Choroid plexus epithelial cell (primary cell): ENCODE measurements at regions not wholly inside any gene's neighbourhood (a gene's known extent, or its start where the extent isn't known, plus 50 kb on each side); places are given as distances from the start of the nearest gene placed in this dataset.
"Not testable (repeated sequence)": the region's sequence is repeated elsewhere in the genome, so short reads cannot be mapped to it uniquely, and the experiment has no call there.

ENCODE experiments used
- DNase-seq: peaks from one replicate; pipeline ENCODE4 v3.0.0-alpha.2; 2010; ENCODE audit warnings: low read depth
- H3K4me3 ChIP-seq: 2 replicates; pipeline ENCODE4 v1.5.1; 2011; ENCODE audit warnings: low read depth, mild to moderate bottlenecking, control low read depth, low read length, moderate library complexity
- TF ChIP-seq, protein P1 (sequence below): conservative IDR thresholded peaks from 2 replicates; pipeline ENCODE4 v1.5.1; 2011; ENCODE audit warnings: low read depth, mild to moderate bottlenecking, control low read depth, inconsistent platforms, low read length, moderate library complexity

DNA sequence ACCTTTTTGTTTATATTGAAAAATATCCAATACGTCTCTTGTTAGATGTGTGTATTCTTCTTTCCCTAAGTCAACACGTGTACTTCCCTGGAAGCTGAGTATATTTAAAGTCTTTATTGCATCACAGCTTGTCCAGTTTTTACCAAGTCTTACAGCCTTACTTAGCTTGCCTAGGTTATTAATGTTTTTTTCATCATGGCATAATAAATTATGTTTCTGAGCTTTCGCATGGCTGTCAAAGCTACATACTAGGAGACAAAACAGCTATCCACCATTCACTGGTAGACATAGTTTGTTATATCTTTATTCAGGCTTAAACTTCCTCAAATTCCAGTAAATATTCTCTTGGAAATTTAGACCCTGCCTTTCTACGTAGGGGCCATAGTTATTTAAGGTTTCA is 224.2 kb downstream of the BCHE start:
- no peak for DNase-seq
- TF ChIP-seq, protein P1, sequence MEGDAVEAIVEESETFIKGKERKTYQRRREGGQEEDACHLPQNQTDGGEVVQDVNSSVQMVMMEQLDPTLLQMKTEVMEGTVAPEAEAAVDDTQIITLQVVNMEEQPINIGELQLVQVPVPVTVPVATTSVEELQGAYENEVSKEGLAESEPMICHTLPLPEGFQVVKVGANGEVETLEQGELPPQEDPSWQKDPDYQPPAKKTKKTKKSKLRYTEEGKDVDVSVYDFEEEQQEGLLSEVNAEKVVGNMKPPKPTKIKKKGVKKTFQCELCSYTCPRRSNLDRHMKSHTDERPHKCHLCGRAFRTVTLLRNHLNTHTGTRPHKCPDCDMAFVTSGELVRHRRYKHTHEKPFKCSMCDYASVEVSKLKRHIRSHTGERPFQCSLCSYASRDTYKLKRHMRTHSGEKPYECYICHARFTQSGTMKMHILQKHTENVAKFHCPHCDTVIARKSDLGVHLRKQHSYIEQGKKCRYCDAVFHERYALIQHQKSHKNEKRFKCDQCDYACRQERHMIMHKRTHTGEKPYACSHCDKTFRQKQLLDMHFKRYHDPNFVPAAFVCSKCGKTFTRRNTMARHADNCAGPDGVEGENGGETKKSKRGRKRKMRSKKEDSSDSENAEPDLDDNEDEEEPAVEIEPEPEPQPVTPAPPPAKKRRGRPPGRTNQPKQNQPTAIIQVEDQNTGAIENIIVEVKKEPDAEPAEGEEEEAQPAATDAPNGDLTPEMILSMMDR: no peak
- no peak overlapping the region for H3K4me3 ChIP-seq

DNA sequence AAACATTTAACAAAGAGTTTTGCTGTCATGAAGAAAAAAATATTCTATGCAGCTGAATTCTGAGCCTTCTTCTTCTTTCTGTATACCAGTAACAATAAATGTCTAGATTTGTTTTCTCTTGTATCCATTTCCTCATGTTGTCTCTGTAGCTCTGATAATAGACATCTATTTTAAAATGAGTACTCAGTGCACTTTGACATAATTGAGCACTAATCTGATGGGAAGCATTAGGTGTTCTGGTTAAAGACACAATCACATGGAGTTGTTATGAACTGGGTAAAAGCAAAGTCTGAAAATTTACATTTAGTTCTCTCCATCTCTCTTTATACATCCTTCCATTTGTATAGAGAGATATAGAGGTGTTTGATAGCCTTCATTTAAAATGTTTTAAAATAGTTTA is 230.0 kb downstream of the BCHE start:
- no peak for DNase-seq
- TF ChIP-seq, protein P1: no peak
- no peak overlapping the region for H3K4me3 ChIP-seq

DNA sequence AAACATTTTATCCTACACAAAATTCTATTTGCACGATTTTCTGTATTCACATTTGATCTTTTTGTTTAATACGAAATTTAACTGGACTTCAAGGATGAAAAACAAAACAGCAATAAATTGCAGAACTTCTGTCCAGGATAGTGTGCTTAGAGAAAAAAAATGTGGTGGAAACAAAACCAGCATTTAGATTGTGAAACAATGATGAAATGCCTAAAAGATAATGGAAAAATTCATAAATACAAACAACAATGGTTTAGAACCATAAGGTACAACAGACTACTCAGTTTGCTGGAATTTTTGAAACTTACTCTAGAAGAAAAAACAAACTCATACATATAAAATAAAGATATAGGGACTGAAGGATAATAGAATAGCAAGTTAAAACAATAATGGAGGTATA is 234.0 kb downstream of the BCHE start:
- DNase-seq: no peak
- H3K4me3 ChIP-seq: no peak overlapping the region
- TF ChIP-seq, protein P1: no peak

DNA sequence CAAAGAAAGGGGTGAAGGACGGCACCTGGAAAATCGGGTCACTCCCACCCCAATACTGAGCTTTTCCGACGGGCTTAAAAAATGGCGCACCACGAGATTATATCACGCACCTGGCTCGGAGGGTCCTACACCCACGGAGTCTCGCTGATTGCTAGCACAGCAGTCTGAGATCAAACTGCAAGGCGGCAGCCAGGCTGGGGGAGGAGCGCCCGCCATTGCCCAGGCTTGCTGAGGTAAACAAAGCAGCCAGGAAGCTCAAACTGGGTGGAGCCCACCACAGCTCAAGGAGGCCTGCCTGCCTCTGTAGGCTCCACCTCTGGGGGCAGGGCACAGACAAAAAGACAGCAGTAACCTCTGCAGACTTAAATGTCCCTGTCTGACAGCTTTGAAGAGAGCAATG is 264.7 kb downstream of the BCHE start:
- DNase-seq, H3K4me3 ChIP-seq: not testable (repeated sequence)

DNA sequence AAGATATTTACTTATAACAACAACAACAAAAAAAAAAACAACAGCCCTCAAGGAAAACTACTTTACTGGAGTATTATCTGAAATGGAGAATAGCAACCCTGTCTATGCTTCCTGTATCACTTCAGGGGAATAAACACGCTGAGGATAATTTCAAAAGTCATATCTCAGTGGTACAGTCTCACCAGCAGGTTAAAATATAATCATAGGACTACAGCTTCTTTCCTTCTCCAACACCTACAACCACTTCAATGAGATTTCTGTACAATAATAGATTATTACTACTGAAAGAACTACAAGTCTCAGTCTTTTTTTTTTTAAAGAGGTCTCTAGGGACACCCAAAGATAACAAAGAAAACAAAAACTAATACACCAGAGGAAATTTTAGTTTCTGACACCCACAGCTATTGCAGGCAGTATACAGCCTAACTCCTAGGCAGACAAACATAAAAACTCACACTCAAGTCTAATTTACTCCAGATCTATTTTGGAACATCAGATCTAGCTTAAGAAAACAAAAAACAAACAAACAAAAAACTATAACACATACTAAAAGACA is 268.2 kb downstream of the BCHE start:
- DNase-seq: no peak
- TF ChIP-seq, protein P1: no peak
- H3K4me3 ChIP-seq: no peak overlapping the region

DNA sequence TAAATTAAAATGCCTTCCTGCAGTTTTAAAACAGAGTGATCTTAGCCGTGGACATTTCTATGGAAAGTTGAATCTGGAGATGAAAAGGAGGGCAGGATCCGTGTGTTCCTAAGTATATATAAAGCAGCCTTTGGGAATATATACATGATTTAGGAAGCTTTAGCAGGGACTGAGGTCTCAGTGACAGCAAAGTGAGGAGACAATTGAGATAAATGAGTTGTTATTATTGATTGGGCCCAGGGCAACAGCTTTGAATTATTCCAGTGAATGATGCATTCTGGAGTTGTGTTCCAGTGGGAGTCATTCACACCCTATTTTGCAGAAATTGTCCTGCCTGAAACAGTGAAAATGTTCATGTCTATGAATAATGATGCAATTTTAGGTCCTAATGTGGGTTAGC is 281.4 kb downstream of the BCHE start:
- H3K4me3 ChIP-seq: no peak overlapping the region
- DNase-seq: no peak
- TF ChIP-seq, protein P1: no peak

DNA sequence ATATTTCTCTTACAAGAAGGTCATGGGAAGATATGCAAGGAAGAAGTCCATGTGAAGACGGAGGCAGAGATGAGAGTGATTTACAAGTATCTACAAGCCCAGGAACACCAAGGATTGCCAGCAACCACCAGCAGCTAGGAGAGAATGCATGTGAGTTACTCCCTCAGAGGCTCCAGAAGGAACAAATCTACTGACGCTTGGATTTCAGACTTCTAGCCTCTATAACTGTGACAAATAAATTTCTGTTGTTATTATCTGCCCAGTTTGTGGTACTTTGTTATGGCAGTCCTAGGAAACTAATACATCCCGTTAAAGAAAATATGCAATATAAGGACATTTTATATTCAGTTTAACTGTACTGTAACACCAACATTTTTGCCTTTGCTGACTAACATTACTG is 283.9 kb downstream of the BCHE start:
- TF ChIP-seq, protein P1: no peak
- DNase-seq: no peak
- no peak overlapping the region for H3K4me3 ChIP-seq

DNA sequence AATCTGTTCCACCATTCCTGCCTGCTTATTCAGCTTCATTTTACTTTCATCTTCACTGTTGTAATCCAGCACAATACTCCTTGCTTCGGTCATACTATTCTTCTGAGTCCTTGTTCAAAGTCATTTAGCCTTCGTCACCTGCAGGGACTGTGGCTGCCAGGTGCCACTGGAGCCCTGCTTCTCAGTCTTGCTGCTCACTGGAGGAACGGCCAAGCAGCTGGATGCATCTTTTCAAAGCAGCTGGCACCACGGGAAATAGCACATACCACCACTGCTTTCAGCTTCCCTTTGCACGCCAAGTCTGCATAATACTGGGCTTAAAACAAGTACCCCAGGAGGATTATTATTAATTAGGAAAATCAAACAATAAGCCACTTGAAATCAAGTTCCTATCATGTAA is 287.6 kb downstream of the BCHE start:
- DNase-seq: no peak
- TF ChIP-seq, protein P1: no peak
- H3K4me3 ChIP-seq: no peak overlapping the region
